ENCODE measurements at regions not wholly inside any gene's neighbourhood (a gene's known extent, or its start where the extent isn't known, plus 50 kb on each side); places are given as distances from the start of the nearest gene placed in this dataset.

DNA sequence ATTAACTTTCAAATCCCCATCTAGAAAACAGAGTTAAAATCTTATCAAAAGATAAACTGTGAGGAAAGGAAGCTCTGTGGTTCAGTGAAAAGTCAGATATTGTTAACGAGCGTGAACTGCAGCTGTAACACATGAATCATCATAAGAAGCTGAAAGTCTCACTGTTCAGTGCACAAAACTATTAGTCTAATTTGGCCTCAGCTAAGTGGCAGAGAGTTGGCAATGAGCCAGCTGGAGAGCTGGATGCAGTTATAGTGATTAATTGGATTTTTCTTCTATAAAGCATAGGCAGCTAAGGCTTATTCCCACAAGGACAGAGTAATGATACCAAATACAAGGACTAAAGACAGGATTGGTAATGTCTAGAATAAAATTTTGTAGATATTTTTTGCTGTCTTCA, 101.1 kb upstream of the ABCB5 start:
- Histone ChIP-seq H3K9me3 (ENCODE audit: insufficient read depth, low read depth, low read length) (no peaks in the 10 kb centered on the region), H3K36me3 (ENCODE audit: insufficient read depth, low read length) (no peaks in the 10 kb centered on the region), H3K27me3 (ENCODE audit: insufficient read depth, low read length) (no peaks in the 10 kb centered on the region), H3K9ac (ENCODE audit: low read length) (no peak overlapping the region), H3K27ac (ENCODE audit: low read depth, low read length) (no peak overlapping the region), H3K4me1 (ENCODE audit: insufficient read depth, low read length) (no peaks in the 10 kb centered on the region), H3K4me2 (ENCODE audit: low read length) (no peak overlapping the region), H3K4me3 (ENCODE audit: insufficient read depth, low read depth, low read length) (no peak overlapping the region), H3K79me2 (ENCODE audit: insufficient read depth, low read length) (no peaks in the 10 kb centered on the region), H4K20me1 (ENCODE audit: insufficient read depth, low read length) (no peaks in the 10 kb centered on the region), H2AFZ (ENCODE audit: low read depth, low read length) (no peak overlapping the region)
- Mint-ChIP-seq H3K4me3 (ENCODE audit: unreplicated experiment) (no peak overlapping the region), H3K27ac (ENCODE audit: unreplicated experiment) (peak overlapping the region; percentile 82), H3K9me3 (ENCODE audit: unreplicated experiment) (no peaks in the 10 kb centered on the region), H3K27me3 (ENCODE audit: low read depth, unreplicated experiment) (no peaks in the 10 kb centered on the region), H3K36me3 (ENCODE audit: low read depth, unreplicated experiment) (no peaks in the 10 kb centered on the region), H3K4me1 (ENCODE audit: low read depth, unreplicated experiment) (peaks cover 8% of the 10 kb centered on the region)
- peak; percentile 96 for DNase-seq (ENCODE audit: low read depth)
- peak; percentile 67 for FAIRE-seq
- TF ChIP-seq CTCF (IDR thresholded peaks at IDR 0.05; ENCODE audit: insufficient read depth, low read depth, low read length) (no peak), EZH2 (IDR thresholded peaks at IDR 0.05; ENCODE audit: insufficient read depth, low read length) (no peak)

GRCh38 chr7:20519645-20520044, 95.8 kb upstream of the ABCB5 start:
- no peak overlapping the region for H3K27ac ChIP-seq (ENCODE audit: low read depth, low read length)
- DNase-seq (ENCODE audit: low read depth) (no peak), FAIRE-seq (no peak)
- no peaks in the 10 kb centered on the region for H3K27me3 ChIP-seq (ENCODE audit: insufficient read depth, low read length)
- H3K9ac ChIP-seq (ENCODE audit: low read length), result no peak overlapping the region
- no peaks in the 10 kb centered on the region for H3K36me3 Mint-ChIP-seq (ENCODE audit: low read depth, unreplicated experiment)
- TF ChIP-seq EZH2 (IDR thresholded peaks at IDR 0.05; ENCODE audit: insufficient read depth, low read length) (no peak), CTCF (IDR thresholded peaks at IDR 0.05; ENCODE audit: insufficient read depth, low read depth, low read length) (no peak)
- H4K20me1 ChIP-seq (ENCODE audit: insufficient read depth, low read length), result no peaks in the 10 kb centered on the region
- no peaks in the 10 kb centered on the region for H3K4me1 ChIP-seq (ENCODE audit: insufficient read depth, low read length)
- H3K9me3 ChIP-seq (ENCODE audit: insufficient read depth, low read depth, low read length), result no peaks in the 10 kb centered on the region
- no peak overlapping the region for H3K4me2 ChIP-seq (ENCODE audit: low read length)
- no peaks in the 10 kb centered on the region for H3K36me3 ChIP-seq (ENCODE audit: insufficient read depth, low read length)
- H3K9me3 Mint-ChIP-seq (ENCODE audit: unreplicated experiment), result no peaks in the 10 kb centered on the region
- no peaks in the 10 kb centered on the region for H3K4me1 Mint-ChIP-seq (ENCODE audit: low read depth, unreplicated experiment)
- no peak overlapping the region for H3K4me3 Mint-ChIP-seq (ENCODE audit: unreplicated experiment)
- no peak overlapping the region for H2AFZ ChIP-seq (ENCODE audit: low read depth, low read length)
- H3K4me3 ChIP-seq (ENCODE audit: insufficient read depth, low read depth, low read length), result no peak overlapping the region
- H3K27ac Mint-ChIP-seq (ENCODE audit: unreplicated experiment), result no peak overlapping the region
- no peaks in the 10 kb centered on the region for H3K79me2 ChIP-seq (ENCODE audit: insufficient read depth, low read length)
- no peaks in the 10 kb centered on the region for H3K27me3 Mint-ChIP-seq (ENCODE audit: low read depth, unreplicated experiment)

DNA sequence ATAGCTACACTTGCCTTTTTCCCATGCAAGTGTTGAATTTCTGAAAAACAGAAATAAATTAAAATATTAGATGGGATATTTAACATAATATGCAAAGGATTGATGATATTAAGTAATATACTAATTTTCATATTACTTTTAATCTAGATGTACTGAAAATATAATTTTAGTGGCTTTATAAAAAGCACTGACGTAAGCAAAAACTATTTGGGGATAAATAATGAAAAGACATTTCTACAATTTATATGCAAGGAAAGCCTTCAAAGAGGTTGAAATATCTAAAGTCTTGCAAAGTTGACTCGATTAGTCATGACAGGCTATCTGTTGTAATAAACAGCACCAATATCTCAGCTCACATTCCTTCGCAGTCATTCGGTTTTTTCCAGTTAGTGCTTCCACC, 94.9 kb upstream of the ABCB5 start:
- Histone ChIP-seq H2AFZ (ENCODE audit: low read depth, low read length) (no peak overlapping the region), H3K36me3 (ENCODE audit: insufficient read depth, low read length) (no peaks in the 10 kb centered on the region), H3K27ac (ENCODE audit: low read depth, low read length) (no peak overlapping the region), H4K20me1 (ENCODE audit: insufficient read depth, low read length) (no peaks in the 10 kb centered on the region), H3K9ac (ENCODE audit: low read length) (no peak overlapping the region), H3K4me2 (ENCODE audit: low read length) (no peak overlapping the region), H3K4me3 (ENCODE audit: insufficient read depth, low read depth, low read length) (no peak overlapping the region), H3K79me2 (ENCODE audit: insufficient read depth, low read length) (no peaks in the 10 kb centered on the region), H3K4me1 (ENCODE audit: insufficient read depth, low read length) (no peaks in the 10 kb centered on the region), H3K27me3 (ENCODE audit: insufficient read depth, low read length) (no peaks in the 10 kb centered on the region), H3K9me3 (ENCODE audit: insufficient read depth, low read depth, low read length) (no peaks in the 10 kb centered on the region)
- no peak for DNase-seq (ENCODE audit: low read depth)
- H3K36me3 Mint-ChIP-seq (ENCODE audit: low read depth, unreplicated experiment), result no peaks in the 10 kb centered on the region
- H3K9me3 Mint-ChIP-seq (ENCODE audit: unreplicated experiment), result no peaks in the 10 kb centered on the region
- no peaks in the 10 kb centered on the region for H3K27me3 Mint-ChIP-seq (ENCODE audit: low read depth, unreplicated experiment)
- H3K27ac Mint-ChIP-seq (ENCODE audit: unreplicated experiment), result no peak overlapping the region
- no peak for FAIRE-seq
- H3K4me3 Mint-ChIP-seq (ENCODE audit: unreplicated experiment), result no peak overlapping the region
- TF ChIP-seq EZH2 (IDR thresholded peaks at IDR 0.05; ENCODE audit: insufficient read depth, low read length), result no peak
- no peak for TF ChIP-seq CTCF (IDR thresholded peaks at IDR 0.05; ENCODE audit: insufficient read depth, low read depth, low read length)
- no peaks in the 10 kb centered on the region for H3K4me1 Mint-ChIP-seq (ENCODE audit: low read depth, unreplicated experiment)

Data from astrocyte (in vitro differentiated cells and primary cell).